ENCODE measurements at regions not wholly inside any gene's neighbourhood (a gene's known extent, or its start where the extent isn't known, plus 50 kb on each side); places are given as distances from the start of the nearest gene placed in this dataset.

- TF ChIP-seq CTCF (IDR thresholded peaks at IDR 0.05) = no peak
- TF ChIP-seq POLR2AphosphoS5 (IDR thresholded peaks at IDR 0.05) = no peak
These were observed 186.7 kb downstream of the NFKBIZ start for GRCh38 chr3:102036017-102036416.
